ENCODE measurements at regions not wholly inside any gene's neighbourhood (a gene's known extent, or its start where the extent isn't known, plus 50 kb on each side); places are given as distances from the start of the nearest gene placed in this dataset.

DNA sequence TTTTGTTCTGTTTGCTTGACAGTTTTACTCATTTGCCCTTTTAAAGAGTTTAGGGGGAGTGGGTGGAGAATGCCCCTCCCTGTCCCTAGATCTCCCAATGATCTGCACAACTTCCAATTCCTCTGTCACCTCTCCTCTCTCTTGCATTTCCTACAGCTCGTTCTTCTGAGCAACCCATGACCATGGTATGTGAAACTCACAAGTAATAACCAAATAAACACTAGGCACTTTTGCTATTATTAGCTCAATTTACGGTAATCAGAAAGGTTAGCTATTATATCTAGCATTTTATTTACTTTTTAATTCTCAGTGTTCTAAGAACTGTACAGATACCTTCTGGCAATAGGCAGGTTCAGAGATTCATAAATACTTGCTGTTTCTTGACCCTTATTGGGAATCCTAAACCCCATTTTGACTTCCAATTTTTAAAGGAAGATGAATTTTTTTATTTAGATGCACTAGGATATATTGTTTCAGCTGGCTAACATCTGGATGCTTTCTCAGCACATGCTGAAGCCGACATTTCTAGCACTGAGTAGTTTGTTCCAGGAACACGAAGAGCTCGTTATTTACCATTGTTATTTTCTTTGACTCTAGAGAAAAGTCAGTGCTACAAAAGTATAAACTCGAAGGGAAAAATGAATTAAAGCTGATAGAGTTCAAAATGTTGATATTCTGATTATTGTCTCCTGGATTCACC lies 194.7 kb upstream of the TLL1 start:
- no peak for DNase-seq

DNA sequence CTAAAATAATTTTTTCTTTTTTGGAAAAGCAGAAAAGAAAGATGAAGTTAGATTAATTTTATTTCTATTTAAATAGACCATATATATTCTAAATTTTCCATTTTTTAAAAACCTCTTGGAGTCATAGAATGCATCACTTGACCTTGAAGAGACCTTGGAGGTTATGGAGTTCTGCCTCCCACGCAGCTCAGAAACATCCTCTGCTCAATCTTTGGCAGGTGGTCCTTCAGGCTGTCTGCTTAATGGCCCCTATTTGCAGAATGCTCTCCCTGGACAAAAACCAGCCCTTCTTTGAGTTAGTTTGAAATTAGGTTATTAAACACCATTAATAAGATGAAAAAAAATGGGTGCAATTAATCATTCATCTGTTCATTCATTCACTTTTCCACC lies 194.1 kb upstream of the TLL1 start:
- no peak for DNase-seq

DNA sequence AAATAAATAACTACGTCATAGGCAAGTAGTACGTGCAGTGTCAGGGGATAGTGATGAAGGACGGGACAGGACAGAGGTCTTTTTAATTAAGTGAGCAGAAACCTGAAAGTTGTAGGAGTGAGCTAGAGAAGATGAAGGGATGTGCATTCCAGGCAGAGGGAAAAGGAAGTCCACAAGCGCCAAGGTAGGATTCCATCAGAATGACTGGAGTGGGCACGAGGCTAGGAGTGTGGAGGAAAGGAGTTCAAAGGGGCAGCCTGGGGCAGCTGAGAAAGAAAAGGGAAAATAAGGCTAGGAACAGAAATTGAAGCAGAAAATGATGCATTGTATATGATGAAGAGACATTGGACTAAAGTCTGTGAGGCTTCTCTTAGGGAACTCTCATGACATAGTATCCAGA lies 192.2 kb upstream of the TLL1 start:
- no peak for DNase-seq

DNA sequence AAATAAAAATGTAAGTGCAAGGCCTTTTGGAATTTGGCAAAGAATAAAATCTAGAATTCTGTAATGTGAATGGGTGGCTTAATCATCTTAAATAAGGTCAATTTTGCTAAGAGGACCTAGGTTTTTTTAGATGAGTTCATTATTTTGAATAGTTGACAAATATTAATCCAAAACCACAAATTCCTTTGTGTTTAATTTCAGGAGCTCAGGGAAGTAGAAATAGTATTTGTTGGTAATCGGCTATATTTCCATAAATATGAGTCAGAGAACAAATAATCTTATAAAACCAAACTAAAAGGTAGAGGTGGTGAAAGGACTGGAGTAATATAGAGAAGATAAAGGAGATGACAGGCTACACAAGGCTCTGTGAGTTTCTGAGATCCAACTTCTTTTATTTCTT lies 190.4 kb upstream of the TLL1 start:
- no peak for DNase-seq

DNA sequence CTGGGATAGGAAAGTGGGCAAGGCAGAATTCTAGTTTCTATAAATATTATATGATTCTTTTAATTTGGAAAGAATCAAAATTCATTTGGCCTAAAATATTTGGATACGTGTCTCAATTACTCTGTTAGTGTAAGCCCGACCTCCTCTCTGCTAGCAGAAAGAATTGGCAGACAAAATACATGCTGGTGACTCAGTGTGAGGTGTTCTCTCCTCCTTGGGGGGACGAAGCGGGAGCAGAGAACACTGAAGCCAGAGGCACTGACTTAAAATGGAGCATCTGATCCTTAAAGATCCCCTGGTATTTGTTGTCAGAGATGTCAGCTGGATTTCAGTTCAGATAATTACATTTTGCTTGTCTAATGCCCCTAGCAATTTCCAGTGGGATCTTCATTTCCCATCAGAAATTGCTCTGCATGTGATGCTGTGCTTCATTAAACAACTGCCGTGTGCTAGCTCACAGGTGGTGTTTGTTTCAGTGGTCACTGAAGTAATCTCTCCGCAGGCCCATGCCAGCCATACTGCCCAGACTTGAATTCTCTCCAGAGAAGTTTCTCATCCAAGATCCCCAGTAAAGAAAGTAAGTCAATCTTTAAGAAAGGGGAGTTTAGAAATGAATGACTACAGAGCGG lies 188.7 kb upstream of the TLL1 start:
- peak; percentile 8 for DNase-seq

DNA sequence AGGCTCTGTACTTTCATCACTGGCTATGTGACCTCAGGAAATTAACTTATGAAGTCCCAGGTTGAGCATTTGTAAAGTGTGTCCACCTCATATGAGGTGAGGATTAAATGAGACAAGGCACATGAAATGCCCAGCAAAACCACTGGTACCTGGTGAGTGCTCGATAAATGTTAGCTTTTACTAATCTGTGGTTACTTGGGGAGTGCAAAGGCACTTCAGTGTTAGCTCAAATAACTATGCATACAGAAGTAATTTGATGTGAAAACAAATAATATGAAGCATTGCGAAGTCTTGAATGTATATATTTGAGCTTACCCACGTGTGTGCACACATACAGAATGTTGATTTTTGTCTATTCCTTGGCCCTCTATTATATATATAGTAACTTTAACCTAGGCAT lies 186.3 kb upstream of the TLL1 start:
- DNase-seq = no peak

DNA sequence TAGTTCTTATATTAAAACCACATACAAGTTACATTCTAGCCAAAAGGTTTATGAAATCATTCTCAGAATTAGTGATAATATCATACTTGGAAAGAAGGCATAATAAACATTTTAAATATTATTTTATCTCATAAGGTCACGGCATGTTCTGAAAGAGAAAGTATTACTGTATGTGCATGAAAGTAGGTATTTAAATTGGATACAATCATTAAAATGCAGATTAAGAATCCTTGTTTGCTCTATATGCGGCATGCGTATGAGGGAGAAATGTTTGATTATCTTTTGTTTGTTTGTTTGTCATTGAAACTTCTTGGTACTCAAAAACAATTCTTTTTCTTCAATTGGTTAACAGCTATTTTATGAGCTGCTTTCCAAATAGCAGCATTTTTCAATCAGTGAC lies 183.9 kb upstream of the TLL1 start:
- DNase-seq = no peak

DNA sequence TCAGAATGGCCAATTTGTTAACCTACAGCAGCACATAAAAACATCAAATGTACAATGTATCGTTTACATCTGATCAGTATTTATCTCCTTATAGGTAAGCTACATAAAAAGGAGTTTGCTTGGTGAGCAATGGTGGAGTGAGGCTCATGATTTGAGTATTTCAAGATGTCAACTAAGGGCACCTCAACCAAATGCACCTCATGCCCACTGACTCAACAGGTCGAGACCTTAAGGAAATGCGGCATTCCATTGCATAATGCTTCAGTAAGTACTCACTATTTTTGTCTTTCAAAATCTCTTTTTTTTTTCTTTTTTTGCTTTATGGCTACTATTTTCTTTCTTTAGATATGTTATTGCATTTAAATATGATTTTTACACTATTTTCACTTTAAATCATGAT lies 181.0 kb upstream of the TLL1 start:
- DNase-seq = no peak

DNA sequence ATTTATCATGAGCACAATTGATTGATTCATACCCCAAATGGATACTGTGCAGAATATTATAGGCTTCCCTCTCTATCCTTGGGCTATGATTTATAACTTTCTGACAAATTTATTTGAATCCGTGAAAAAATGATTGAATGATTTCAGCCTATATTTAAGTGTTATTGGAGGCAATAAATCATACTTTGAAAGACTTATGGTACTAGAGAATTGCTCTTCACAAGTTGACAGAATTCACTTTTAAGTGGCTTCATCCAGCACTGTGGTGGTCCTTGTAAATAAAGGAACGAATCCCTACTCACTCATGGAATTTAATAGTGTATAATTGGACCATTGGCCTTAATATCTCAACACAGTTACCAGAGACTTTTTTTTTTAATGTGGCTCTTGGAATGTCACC lies 174.8 kb upstream of the TLL1 start:
- DNase-seq = no peak

DNA sequence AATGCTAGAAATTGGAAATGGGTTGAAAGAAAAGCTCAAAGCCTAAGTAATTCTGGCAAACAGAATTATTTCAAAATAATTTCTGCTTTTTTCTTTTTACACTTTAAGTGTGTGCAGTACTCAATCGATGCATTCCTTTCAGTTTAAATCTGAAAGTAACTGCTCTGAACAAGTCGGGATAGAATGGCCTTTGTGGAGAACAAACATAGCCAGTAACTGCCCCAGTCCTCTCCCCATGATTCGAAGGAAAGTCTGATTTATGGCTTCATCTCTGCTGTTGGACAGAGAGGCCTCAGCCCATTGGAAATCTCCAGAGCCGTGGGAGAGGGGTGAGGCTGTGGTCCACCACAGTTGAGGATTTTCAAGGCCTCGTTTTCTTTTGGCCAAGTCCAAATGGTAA lies 174.0 kb upstream of the TLL1 start:
- DNase-seq = no peak

DNA sequence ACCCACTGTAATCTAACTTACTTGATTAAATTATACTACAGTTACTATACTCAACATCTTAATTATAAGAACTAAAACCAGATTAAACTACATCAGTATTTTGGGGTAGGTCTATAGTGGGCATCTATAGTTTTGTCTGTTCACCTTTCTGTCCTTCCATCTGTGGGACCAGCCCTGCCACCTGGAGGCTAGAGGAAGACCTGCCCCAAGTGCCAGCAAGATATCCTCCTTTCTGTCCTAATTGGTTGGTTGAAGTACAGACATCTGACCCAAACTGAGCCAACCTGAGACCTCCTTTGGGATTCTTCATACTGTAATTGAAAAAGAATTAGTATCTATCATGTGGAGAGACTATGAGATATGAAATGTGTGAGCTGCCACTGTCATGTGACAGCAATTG lies 172.2 kb upstream of the TLL1 start:
- no peak for DNase-seq

DNA sequence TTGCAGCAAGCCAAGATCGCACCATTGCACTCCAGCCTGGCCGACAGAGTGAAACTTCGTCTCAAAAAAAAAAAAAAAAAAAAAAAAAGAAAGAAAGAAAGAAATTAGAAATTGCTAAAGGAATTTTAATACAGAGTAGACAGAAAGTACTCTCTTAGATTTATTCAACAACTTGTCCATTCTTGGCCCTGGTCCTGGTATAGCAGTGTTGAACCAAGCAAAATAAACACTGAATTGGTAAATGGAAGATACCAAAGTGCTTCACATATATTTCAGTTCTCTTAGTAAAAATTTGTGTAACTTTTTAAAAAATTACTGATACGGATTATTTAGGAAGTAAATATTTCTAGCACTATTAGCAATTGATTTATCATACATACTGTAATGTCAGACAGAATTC lies 165.9 kb upstream of the TLL1 start:
- no peak for DNase-seq

DNA sequence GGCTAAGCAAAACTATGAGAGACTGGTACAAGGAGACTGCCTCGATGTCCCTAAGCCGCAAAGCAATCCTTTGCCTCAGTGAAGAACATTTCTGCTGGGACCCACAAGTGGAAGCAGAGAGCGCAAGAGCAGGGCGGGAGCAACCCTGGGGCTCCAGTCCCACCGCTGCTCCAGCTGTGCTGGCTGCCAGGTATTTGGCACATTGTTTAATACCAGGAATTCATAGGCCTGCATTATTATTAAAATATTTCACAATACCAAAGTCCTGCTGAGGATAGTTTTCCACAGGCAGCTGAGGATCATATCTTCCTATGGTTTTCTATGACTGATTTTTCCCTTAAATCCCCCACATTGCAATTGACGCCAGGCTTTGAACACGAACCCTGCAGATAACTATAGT lies 163.5 kb upstream of the TLL1 start:
- no peak for DNase-seq

DNA sequence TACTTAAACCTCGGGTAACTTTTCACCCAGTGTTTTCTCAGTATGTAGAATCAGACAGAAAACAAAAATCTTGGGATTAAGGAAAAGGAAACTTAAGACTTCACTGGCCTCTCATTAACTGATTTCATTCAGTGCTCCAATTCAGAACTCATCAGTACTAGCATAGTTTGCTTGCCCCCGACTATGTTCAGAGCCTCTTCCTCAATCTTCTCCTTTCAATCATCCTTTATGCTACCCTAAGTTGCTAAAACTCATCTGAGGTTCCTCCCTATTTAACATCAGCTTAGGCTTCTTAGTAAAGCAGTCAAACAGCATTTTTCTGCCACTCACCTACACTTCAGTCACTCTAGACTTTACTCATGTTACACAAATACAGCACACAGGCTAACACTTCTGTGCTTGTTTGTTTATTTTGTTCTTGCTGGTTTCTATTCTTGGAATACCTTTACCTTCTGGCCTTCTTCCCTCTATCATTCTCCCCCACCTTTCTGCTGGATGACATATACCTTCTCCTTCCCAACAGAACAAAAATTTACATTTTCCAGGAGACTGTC lies 163.0 kb upstream of the TLL1 start:
- no peak for DNase-seq

DNA sequence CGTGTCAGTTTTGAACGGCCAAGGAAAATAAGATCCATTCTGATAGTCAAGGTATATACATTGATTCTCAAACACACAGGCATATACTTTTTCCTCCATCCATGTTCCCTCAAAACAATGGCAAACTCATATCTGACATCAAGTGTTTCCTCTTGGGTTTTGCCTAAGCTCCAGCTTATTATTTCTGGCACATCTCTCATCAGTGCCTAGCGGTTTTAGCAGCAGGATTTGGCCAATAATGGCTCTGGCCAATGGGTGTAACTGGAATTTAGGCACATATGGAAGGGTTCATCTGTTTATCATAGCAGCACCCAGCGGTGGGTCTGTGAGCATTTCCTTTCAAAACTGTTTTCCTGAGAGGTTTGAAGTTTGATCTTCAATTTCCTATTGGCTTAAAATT lies 161.6 kb upstream of the TLL1 start:
- no peak for DNase-seq

DNA sequence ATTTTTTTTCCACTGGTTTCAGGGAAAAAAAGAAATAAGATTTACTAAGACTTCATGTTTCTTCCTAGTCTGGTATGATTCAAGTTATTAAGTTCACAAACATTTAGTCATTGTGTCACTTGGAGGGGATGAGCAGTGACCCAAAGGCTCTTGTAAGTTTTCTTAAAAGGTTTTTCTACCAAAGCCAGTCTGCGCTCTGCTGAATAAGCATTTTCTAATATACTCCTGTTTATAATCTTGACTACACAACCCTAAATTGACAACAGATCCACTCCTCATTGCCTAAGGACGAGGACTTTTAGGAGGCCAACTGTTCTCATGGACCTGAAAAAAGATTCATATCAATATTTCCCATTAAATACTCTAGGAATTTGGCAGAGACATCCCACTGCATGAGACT lies 161.1 kb upstream of the TLL1 start:
- DNase-seq = no peak

DNA sequence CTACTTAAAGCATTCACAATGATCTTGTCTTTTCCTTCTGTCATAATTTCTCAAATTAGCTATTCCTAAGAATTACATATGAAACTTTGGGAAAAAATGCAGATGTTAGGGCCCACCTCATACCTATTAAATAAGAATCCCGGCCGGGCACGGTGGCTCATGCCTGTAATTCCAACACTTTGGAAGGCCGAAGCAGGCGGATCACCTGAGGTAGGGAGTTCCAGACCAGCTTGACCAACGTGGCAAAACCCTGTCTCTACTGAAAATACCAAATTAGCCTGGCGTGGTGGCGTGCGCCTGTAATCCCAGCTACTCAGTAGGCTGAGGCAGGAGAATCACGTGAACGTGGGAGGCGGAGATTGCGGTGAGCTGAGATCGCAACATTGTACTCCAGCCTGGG lies 158.4 kb upstream of the TLL1 start:
- no peak for DNase-seq

DNA sequence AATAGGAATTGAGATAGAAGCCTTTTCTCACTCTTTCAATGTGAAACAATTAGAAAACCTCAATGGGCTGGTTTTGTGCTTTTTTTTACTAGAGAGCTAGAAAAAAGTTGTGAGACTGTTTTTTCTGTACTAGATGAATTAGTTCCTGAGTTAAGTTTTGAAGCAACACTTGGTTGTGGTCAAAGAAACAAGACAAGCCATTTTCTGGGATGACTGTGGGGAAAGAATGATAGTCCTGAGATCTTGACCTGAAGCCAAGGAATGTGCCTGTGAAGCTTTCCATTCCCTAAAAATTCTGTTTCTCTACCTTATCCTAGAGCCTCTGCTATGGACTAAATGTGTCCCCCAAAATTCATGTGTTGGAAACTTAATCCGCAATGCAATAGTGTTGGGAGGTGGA lies 157.8 kb upstream of the TLL1 start:
- DNase-seq = no peak

DNA sequence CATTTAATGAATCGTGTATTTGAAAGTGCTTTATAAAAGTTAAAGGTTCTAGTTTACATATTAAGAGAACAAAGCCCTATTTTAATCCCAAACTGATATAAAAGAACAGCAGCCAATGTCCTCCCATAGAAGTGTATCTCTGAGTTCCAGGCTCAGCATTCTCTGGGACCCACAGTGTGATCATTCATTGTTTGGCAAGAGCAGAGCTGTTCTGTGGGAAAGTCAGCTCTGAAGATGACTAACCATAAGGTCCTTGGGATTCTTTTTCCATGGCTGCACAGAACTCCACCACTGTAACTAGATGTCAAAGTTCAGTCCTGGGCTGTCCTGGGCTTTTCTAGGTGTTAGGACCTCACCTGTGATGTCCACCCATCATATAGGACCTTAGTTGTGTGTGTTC lies 157.0 kb upstream of the TLL1 start:
- no peak for DNase-seq

DNA sequence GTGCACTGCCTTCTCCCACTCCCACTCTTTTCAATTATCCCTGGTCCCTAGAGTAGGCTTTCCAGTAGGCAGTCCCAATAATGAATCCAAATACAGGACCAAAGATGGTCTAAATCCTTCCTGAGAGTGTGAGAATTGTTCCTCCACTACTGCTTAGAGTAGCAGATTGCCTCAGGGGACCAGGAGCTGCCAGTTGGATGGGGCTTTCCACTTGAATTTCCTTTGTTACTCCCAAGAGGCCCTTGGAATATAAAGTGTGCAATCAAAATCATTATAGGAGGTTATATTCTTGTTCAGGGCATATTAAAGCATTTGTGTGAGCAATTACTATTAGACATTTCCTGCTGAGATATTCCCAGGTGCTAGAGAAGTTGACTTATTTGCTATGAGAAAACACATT lies 156.6 kb upstream of the TLL1 start:
- DNase-seq = no peak

DNA sequence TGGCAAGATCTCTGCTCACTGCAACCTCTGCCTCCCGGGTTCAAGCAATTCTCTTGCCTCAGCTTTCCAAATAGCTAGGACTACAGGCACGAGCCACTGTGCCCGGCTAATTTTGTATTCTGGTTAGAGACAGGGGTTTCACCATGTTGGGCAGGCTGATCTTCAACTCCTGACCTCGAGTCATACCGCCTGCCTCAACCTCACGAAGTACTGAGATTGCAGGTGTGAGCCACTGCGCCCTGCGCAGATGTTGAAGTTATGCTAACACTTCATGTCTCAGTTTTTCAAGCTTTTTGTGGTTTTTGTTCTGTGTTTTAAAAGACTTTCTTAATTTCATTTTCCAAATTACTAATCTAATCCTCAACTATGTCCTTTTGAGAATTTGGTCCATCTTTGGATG lies 154.4 kb upstream of the TLL1 start:
- DNase-seq = no peak

DNA sequence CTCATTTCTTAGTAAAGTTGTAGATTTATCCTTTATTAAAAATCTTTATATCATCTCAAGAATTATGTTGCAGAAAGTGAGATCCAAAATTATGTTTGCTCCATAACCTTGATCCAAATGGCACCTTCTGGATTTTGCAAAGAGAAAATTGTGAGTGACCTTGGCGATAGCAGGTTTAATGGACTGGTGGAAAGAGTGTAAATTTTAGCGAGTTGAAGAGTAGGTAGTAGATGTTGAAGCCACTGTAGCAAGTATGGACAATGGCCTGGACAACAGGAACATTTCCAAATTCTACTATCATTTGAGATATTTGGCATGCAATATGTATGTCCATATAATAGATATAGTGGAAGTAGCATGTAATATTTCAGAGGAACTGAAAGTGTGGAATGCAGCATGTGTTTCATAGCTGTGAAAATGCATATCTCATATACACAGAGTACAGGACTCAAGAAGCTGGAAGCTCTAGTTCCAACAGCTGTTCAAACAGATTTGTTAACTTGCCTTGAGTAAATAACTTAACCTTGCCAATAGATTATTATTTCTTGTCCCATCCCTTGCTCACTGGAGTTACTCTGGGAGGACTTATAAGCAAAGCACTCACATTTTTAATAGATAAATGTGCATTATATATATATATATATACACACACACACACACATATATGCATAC lies 152.5 kb upstream of the TLL1 start:
- no peak for DNase-seq

DNA sequence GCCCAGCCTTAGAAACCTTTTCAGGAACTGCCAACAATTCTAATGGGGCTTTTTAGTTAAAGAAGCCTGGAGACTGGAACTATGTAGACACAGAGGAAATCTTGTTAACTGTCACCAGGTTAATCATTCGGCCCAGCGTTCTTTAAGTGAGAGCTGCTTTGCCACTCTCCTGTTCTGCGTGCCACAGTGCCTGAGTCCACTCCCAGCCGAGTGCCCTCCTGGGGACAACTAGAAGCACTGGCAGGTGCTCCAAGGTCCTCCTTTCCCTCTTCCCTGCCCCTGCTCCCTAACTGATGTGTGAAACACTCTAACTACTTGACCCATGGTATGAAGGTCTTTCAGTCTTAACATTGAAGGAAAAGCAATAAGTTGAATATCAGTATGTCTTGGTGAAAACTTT lies 151.2 kb upstream of the TLL1 start:
- no peak for DNase-seq

DNA sequence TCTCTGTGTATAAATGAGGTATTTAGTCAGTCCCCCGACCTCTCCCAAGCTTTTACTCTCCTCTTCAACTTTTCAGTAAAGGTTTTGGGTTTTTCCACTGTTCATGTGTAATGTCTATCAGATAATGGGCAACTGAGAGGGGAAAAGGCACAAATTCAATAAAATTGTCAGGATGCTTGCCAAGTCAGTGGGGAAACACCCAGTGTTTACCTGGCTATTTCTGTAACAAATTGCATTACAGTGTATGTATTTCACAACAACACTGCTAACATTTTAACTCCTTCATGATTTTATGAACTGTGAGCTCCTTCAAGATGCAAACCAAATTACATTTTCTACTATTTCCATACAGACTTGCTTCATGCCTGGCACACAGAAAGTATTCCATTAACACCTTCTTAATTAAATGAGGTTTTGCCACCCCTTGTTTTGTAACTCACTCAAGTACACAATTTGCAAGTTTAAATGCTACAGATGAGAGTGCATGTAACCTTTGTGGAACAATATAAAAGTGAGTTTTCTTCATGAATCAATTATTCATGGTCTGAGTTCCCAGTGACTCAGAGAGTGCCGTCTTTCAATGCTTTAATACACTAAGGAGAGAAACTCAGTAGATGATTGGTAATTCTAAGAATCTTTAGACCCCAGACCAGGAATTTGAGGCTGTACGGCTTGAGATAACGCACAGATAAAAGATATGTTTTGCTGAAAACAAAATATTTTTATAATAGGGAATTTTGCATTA lies 149.8 kb upstream of the TLL1 start:
- no peak for DNase-seq

Data from amniotic stem cell (primary cell).